GM12864 (cell line): ENCODE measurements at regions not wholly inside any gene's neighbourhood (a gene's known extent, or its start where the extent isn't known, plus 50 kb on each side); places are given as distances from the start of the nearest gene placed in this dataset.

Experiments
- DNase-seq: peaks from one replicate; pipeline ENCODE4 v3.0.0-alpha.2; 2011; ENCODE audit warnings: low read depth
- H3K4me3 ChIP-seq: 2 replicates; pipeline ENCODE4 v1.5.1; 2011; ENCODE audit warnings: mild to moderate bottlenecking, low read depth, low read length, control low read depth
- TF ChIP-seq, protein P1 (sequence below): IDR thresholded peaks from 2 replicates; pipeline ENCODE4 v1.5.1; 2011; ENCODE audit warnings: low read depth, mild to moderate bottlenecking, moderate library complexity, low read length, control low read depth, inconsistent platforms; ENCODE audit errors: missing control alignments

- TF ChIP-seq, protein P1, sequence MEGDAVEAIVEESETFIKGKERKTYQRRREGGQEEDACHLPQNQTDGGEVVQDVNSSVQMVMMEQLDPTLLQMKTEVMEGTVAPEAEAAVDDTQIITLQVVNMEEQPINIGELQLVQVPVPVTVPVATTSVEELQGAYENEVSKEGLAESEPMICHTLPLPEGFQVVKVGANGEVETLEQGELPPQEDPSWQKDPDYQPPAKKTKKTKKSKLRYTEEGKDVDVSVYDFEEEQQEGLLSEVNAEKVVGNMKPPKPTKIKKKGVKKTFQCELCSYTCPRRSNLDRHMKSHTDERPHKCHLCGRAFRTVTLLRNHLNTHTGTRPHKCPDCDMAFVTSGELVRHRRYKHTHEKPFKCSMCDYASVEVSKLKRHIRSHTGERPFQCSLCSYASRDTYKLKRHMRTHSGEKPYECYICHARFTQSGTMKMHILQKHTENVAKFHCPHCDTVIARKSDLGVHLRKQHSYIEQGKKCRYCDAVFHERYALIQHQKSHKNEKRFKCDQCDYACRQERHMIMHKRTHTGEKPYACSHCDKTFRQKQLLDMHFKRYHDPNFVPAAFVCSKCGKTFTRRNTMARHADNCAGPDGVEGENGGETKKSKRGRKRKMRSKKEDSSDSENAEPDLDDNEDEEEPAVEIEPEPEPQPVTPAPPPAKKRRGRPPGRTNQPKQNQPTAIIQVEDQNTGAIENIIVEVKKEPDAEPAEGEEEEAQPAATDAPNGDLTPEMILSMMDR: no peak
- H3K4me3 ChIP-seq: no peak overlapping the region
- DNase-seq: no peak
These were observed 753.3 kb downstream of the LTN1 start for GRCh38 chr21:28239340-28239739.

DNA sequence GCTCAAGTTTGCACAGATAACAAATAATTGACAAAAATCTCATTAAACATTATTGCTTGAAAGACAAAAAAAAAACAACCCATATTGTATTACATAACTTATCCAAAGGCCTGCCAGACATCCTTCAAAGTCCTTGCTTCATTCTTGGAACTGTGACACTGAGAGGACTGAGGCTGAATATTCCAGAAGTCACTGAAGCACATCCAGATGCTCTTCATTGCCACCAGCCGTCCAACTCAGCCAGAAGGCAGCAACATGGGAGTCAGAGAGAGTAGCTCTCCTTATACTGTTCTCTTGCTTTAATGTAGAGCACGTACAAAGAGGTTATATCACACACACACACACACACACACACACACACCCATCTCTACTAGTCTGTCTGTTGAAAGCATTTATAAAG is 755.0 kb downstream of the LTN1 start:
- no peak overlapping the region for H3K4me3 ChIP-seq
- DNase-seq: no peak
- TF ChIP-seq, protein P1: no peak

- DNase-seq: no peak
- no peak overlapping the region for H3K4me3 ChIP-seq
- TF ChIP-seq, protein P1: no peak
These were observed 757.3 kb downstream of the LTN1 start for GRCh38 chr21:28235169-28235895.

DNA sequence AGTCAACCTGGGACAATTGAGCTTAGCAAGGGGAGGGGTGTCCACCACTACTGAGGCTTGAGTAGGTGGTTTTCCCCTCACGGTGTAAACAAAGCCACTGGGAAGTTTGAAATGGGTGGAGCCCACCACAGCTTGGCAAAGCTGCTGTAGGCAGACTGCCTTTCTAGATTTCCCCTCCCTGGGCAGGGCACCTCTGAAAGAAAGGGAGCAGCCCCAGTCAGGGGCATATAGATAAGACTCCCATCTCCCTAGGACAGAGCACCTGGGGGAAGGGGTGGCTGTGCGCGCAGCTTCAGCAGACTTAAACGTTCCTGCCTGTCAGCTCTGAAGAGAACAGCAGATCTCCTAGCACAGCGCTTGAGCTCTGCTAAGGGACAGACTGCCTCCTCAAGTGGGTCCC is 758.4 kb downstream of the LTN1 start:
- DNase-seq: no peak

GRCh38 chr21:28233536-28234220 is 759.0 kb downstream of the LTN1 start:
- no peak overlapping the region for H3K4me3 ChIP-seq
- TF ChIP-seq, protein P1: no peak
- DNase-seq: no peak

More for the DNA sequence above, 758.4 kb downstream of the LTN1 start:
- no peak overlapping the region for H3K4me3 ChIP-seq
- TF ChIP-seq, protein P1: no peak

DNA sequence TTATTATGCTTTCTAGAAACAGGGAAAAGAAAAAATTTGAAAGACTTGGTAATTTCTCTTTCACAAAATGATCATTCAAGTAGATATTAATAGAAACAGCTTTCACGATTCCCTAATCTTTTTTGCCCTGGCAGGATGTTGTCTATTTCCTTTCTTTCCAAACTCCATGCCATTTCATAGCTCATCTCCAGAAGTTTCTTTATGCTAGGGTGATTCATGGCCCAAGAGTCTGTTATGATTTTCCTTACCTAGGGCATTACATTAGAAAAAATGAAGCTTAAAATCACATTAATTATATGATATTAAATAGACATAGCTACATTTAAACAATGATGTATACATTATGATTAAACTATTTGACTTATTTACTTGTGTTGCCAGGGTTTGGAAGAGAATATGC is 762.1 kb downstream of the LTN1 start:
- TF ChIP-seq, protein P1: no peak
- DNase-seq: no peak
- H3K4me3 ChIP-seq: no peak overlapping the region
